Posterior vena cava (tissue), 2 donors: ENCODE measurements at regions not wholly inside any gene's neighbourhood (a gene's known extent, or its start where the extent isn't known, plus 50 kb on each side); places are given as distances from the start of the nearest gene placed in this dataset.
A peak's percentile ranks its signal among the peaks of the same experiment; 100 is the strongest.

ENCODE experiments used
- DNase-seq: peaks from one replicate; pipeline ENCODE4 v3.0.0-alpha.2; 2020; ENCODE audit warnings: low spot score
- intact Hi-C, 2 donors: fragments of 100-400 bp; cut with DNase I; formaldehyde crosslinking; loops; one replicate each; pipeline versions ENCODE4 v1.14.1 to v1.14.2; 2022 to 2023
- donor health status: DM: yes; HTN: yes; CAD: no.
- donor health status: DM: yes; HTN: yes; CAD: no.

- intact Hi-C loops: no loop called here
Observed at GRCh38 chr7:1317646-1318045, 85.0 kb downstream of the UNCX start.

GRCh38 chr7:1318051-1318450 is 85.4 kb downstream of the UNCX start:
- intact Hi-C loops: no loop called here
- DNase-seq: peak; percentile 42

More at GRCh38 chr7:1317646-1318045, 85.0 kb downstream of the UNCX start:
- peak; percentile 51 for DNase-seq

- peak; percentile 74 for DNase-seq
- intact Hi-C loops: no loop called here
Observed at GRCh38 chr7:1318661-1319060, 86.0 kb downstream of the UNCX start.

- intact Hi-C loops: no loop called here
- peak; percentile 65 for DNase-seq
Observed at GRCh38 chr7:1320616-1321240, 88.1 kb downstream of the UNCX start.

- intact Hi-C loops: no loop called here
- peak; percentile 76 for DNase-seq
Observed at GRCh38 chr7:1321411-1322239, 89.0 kb downstream of the UNCX start.

- peak; percentile 53 for DNase-seq
- intact Hi-C loops: no loop called here
Observed at GRCh38 chr7:1322240-1323110, 89.8 kb downstream of the UNCX start.

GRCh38 chr7:1323178-1324027 is 90.7 kb downstream of the UNCX start:
- intact Hi-C loops: no loop called here
- DNase-seq: peak; percentile 81

- DNase-seq: peak; percentile 62
- intact Hi-C loops: no loop called here
Observed at GRCh38 chr7:1324028-1324900, 91.6 kb downstream of the UNCX start.

- intact Hi-C loops: no loop called here
- DNase-seq: peak; percentile 76
Observed at GRCh38 chr7:1325246-1325645, 92.6 kb downstream of the UNCX start.

GRCh38 chr7:1325646-1326510 is 93.2 kb downstream of the UNCX start:
- intact Hi-C loops: no loop called here

GRCh38 chr7:1326511-1326785 is 93.8 kb downstream of the UNCX start:
- intact Hi-C loops: no loop called here
- no peak for DNase-seq

More at GRCh38 chr7:1325646-1326510, 93.2 kb downstream of the UNCX start:
- DNase-seq: peak; percentile 72

- intact Hi-C loops: no loop called here
- DNase-seq: peak; percentile 75
Observed at GRCh38 chr7:1329261-1329660, 96.6 kb downstream of the UNCX start.

GRCh38 chr7:1329966-1330800 is 97.5 kb downstream of the UNCX start:
- intact Hi-C loops: no loop called here
- peak; percentile 69 for DNase-seq

GRCh38 chr7:1330801-1331425 is 98.2 kb downstream of the UNCX start:
- DNase-seq: peak; percentile 70
- intact Hi-C loops: no loop called here

- DNase-seq: peak; percentile 58
- intact Hi-C loops: no loop called here
Observed at GRCh38 chr7:1331561-1332467, 99.1 kb downstream of the UNCX start.
